DND-41 (cell line): ENCODE measurements at regions not wholly inside any gene's neighbourhood (a gene's known extent, or its start where the extent isn't known, plus 50 kb on each side); places are given as distances from the start of the nearest gene placed in this dataset.

Source experiments
- CTCF ChIP-seq: IDR thresholded peaks from 2 replicates; pipeline ENCODE4 v1.5.1; 2012; ENCODE audit warnings: borderline replicate concordance, low read length, moderate library complexity, mild to moderate bottlenecking; ENCODE audit not compliant: poor library complexity, severe bottlenecking; ENCODE audit errors: extremely low read depth
- EZH2 ChIP-seq: IDR thresholded peaks from 3 replicates; pipeline ENCODE4 v1.6.1; 2012; ENCODE audit warnings: borderline replicate concordance, low read depth, mild to moderate bottlenecking, moderate library complexity, low read length, inconsistent platforms; ENCODE audit not compliant: severe bottlenecking

- TF ChIP-seq CTCF: no peak
- TF ChIP-seq EZH2: no peak
These were observed 829.1 kb upstream of the MIR17HG start for GRCh38 chr13:90518417-90518816.
